ENCODE measurements at regions not wholly inside any gene's neighbourhood (a gene's known extent, or its start where the extent isn't known, plus 50 kb on each side); places are given as distances from the start of the nearest gene placed in this dataset.

DNA sequence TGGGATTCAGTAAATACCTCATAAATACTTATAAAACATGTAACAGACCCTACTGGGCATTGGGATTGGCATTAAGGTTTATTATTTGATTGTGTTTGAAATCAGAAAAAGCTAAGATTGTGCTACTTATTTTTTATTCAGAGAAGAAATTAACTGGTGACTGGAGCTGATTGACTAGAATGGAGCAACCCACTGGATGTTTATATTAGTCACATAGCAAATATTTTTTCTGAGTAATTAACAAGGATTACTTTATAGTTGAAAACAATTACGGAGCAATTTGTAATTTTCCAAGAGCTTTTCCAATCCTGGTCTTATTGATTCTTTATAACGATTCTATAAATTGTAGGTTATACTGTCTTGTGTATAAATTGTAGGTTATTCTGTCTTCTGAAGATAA lies 208.7 kb downstream of the HLX start:
- no peak for DNase-seq
- Histone ChIP-seq H3K4me3 (ENCODE audit: low read depth, low read length) (no peak overlapping the region), H3K36me3 (no peaks in the 10 kb centered on the region), H3K27ac (no peak overlapping the region), H3K27me3 (ENCODE audit: insufficient read depth, low read depth, severe bottlenecking) (no peaks in the 10 kb centered on the region), H3K9me3 (ENCODE audit: severe bottlenecking) (no peaks in the 10 kb centered on the region)
- TF ChIP-seq, protein P1, sequence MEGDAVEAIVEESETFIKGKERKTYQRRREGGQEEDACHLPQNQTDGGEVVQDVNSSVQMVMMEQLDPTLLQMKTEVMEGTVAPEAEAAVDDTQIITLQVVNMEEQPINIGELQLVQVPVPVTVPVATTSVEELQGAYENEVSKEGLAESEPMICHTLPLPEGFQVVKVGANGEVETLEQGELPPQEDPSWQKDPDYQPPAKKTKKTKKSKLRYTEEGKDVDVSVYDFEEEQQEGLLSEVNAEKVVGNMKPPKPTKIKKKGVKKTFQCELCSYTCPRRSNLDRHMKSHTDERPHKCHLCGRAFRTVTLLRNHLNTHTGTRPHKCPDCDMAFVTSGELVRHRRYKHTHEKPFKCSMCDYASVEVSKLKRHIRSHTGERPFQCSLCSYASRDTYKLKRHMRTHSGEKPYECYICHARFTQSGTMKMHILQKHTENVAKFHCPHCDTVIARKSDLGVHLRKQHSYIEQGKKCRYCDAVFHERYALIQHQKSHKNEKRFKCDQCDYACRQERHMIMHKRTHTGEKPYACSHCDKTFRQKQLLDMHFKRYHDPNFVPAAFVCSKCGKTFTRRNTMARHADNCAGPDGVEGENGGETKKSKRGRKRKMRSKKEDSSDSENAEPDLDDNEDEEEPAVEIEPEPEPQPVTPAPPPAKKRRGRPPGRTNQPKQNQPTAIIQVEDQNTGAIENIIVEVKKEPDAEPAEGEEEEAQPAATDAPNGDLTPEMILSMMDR (IDR thresholded peaks at IDR 0.05; ENCODE audit: low read depth, low read length), result no peak

DNA sequence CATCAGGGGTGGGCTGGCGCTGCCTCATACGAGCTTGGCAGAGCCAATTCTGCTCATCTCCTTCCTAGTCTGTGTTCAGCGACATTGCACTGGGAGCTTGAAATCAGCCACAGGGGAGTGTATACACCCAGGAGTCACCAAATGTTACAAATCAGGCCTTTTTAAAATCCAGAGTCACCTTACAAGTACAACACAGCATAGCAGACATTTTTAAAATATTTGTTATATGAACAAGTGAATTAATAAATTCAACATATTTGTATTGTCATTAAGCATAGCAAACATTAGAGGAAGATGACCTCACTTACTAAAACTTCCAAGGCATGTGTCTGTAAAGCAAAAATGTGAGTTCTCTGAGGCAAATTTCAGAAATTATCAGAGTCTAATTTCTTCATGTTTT lies 210.0 kb downstream of the HLX start:
- Histone ChIP-seq H3K27me3 (ENCODE audit: insufficient read depth, low read depth, severe bottlenecking) (no peaks in the 10 kb centered on the region), H3K27ac (no peak overlapping the region), H3K36me3 (no peaks in the 10 kb centered on the region), H3K9me3 (ENCODE audit: severe bottlenecking) (no peaks in the 10 kb centered on the region), H3K4me3 (ENCODE audit: low read depth, low read length) (no peak overlapping the region)
- TF ChIP-seq, protein P1 (IDR thresholded peaks at IDR 0.05; ENCODE audit: low read depth, low read length), result no peak
- DNase-seq, result no peak

DNA sequence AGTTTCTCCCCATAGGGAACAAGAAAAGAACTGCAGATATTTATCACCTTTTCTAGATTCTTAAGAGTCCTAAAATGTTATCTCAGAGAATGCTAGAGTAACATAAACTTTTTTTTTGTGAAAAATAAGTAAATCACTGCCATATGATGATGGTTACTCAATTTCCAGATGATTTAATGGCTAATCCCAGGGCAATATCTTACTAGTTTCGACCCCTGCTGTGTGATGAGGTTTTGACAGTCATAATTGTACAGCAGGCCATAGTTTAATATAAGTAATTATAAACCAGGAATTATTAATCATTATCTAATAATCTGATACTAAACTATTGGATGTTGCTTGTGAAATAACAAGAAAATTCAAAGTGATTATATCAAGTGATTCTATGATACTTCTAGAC lies 210.6 kb downstream of the HLX start:
- no peak for DNase-seq
- Histone ChIP-seq H3K36me3 (no peaks in the 10 kb centered on the region), H3K27me3 (ENCODE audit: insufficient read depth, low read depth, severe bottlenecking) (no peaks in the 10 kb centered on the region), H3K4me3 (ENCODE audit: low read depth, low read length) (no peak overlapping the region), H3K27ac (no peak overlapping the region), H3K9me3 (ENCODE audit: severe bottlenecking) (no peaks in the 10 kb centered on the region)
- TF ChIP-seq, protein P1 (IDR thresholded peaks at IDR 0.05; ENCODE audit: low read depth, low read length), result no peak

DNA sequence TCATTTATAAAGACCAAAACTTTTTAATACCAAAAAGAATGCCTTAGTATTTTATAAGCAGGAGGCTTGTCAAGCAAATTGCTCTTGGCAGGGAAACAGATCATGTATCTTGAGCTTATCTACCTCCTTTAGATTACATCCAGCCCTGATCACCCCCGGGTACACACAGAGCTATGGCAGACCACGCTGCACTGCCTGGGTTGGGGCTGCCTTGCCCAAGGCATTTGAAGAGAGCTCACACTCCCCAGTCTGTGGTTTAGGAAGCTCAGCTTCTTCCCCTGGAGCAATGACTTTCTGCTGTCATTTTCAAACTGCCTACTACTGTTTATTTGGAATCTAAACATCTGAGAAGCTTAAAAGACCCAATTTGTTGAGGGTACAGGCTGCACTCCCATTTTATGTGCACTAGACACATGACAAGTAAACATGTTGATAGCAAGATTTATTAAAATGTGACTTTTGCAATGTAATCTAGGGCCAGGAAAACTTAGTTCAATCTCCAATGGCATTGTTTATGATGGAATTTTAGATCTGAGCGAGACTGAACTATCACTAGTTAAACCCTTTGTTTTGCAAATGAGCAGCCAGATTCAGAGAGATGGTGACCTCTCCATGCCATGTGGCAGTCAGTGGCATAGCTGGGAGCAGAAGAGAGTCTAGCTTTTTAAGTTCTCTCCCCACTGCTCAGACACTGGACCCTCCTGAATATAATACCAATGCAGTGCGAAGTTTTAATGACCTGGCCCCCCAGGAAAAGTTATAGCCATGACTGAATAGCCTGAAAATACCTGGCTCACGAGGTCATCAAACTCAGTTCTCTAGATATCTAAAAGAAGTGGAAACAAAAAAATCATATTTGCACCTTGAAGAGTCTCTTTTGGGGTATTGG lies 214.9 kb downstream of the HLX start:
- DNase-seq, result no peak
- Histone ChIP-seq H3K36me3 (no peaks in the 10 kb centered on the region), H3K4me3 (ENCODE audit: low read depth, low read length) (no peak overlapping the region), H3K27ac (no peak overlapping the region), H3K27me3 (ENCODE audit: insufficient read depth, low read depth, severe bottlenecking) (no peaks in the 10 kb centered on the region), H3K9me3 (ENCODE audit: severe bottlenecking) (no peaks in the 10 kb centered on the region)
- TF ChIP-seq, protein P1 (IDR thresholded peaks at IDR 0.05; ENCODE audit: low read depth, low read length), result no peak

DNA sequence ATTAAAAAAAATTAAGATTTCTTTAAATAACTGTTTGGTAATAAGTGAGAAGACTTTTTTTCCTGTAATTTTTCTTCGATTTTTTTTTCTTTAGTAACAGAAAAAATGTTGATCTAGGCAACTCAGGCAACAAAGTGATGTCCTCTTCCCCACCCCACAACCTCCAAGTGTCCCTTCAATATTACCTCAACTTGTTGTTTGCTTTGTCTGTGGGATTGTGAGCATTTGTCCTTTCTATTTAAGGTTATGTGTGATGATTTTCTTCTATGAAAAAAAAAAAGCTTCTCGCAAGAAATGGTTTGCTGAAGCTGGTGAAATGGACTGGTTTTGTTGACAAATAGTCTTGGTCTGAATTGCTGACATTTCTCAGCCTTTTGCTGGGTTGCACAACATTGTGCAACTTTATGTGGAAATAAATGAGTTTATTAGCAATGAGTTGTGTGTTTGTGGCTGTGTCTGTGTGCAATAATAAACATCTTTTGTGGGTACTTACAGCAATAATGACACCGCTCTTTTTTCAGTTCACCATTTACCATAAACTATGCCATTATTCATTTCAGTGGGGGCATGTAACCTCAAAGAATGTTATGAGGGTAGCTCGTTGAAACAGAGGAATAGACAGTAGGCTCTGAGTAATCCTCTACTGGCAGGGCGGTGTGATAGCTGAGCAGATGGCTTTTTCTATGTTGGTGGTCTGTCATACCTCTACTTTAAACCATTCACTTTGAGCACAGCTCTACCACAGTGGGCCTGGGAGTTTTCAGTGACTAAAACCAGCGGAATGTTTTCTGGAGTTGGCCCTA lies 218.4 kb downstream of the HLX start:
- no peaks in the 10 kb centered on the region for H3K9me3 ChIP-seq (ENCODE audit: severe bottlenecking)
- TF ChIP-seq, protein P1 (IDR thresholded peaks at IDR 0.05; ENCODE audit: low read depth, low read length), result no peak
- no peaks in the 10 kb centered on the region for H3K27me3 ChIP-seq (ENCODE audit: insufficient read depth, low read depth, severe bottlenecking)
- DNase-seq, result no peak
- H3K4me3 ChIP-seq (ENCODE audit: low read depth, low read length), result no peak overlapping the region
- H3K27ac ChIP-seq, result no peak overlapping the region
- H3K36me3 ChIP-seq, result no peaks in the 10 kb centered on the region
